GM18867 (cell line): ENCODE measurements at regions not wholly inside any gene's neighbourhood (a gene's known extent, or its start where the extent isn't known, plus 50 kb on each side); places are given as distances from the start of the nearest gene placed in this dataset.

Source experiments
- ATAC-seq: cut with Tn5 transposase; IDR thresholded peaks from one replicate; pipeline ENCODE4 v1.9.1; 2021; ENCODE audit warnings: mild to moderate bottlenecking, moderate library complexity; ENCODE audit not compliant: unreplicated experiment

- ATAC-seq, result no peak
Measured at GRCh38 chr6:1068068-1068467, 243.8 kb upstream of the FOXQ1 start.

DNA sequence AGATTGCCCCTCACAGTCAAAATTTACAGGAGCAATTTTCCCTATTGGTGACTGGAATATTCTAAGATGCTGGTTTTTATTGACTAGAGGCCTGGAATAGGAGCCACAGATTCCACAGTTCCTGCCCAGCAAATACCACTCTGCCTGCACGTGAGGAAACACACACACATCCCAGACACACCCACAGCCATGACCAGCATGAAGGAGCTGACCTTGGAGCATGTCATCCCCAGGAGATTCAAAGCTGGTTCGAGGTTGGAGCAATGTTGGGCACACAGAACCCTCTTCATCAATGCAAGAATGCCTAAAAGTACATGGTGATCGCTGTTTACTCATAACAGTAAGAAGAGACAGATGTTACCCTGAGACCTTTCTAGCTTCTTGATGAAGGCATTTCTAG, 244.6 kb upstream of the FOXQ1 start:
- ATAC-seq, result no peak

DNA sequence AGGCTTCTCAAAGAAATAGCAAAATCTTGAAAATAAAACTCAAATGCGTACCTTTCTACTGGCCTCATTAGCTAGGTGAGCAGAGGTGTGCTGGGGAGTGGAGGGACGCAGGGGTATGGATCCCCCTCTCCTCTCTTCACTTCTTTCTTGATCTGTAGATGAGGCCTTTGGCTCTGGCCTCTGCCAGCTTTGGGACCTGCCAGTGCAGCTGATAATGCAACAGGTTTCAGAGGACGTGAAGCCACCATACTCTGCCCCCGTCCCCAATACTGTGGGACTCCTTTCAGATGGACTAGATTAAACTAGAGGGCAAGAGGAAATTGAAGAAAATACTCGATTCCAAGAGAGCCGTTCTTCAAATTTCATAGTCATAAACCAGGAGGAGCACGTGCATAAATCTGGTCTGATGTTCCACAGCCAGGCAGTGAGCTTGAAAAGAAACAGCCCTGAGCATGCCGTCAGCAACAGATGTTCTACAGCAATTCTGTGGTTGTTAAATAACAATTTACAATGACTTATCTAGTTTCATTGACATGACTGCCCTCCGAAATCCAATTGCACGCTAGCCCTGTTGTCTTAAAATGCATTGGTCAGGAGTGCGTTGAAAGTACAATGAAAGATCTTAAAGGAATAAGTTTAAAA, 245.3 kb upstream of the FOXQ1 start:
- no peak for ATAC-seq

DNA sequence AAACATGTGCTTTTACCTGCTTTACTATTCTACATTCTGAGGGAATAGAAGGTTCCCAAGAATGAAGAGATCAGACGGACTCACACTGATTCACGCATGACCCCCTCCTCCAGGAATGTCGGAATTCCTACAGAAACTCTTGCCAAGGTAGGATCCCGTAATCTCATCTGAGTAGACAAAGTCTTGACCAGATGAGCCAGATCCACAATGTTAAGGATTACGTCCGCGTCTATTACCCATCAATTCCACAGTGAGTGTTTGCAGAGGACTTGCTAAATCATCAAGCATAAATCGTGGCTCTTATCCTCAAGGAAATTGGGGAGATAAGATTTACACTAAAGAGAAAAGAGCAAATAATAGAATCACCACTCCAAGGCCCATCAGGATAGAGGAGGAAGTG, 245.9 kb upstream of the FOXQ1 start:
- ATAC-seq, result no peak

GRCh38 chr6:1063671-1064355, 248.1 kb upstream of the FOXQ1 start:
- ATAC-seq, result no peak

GRCh38 chr6:1062786-1063545, 248.9 kb upstream of the FOXQ1 start:
- ATAC-seq, result no peak

- no peak for ATAC-seq
Measured at GRCh38 chr6:1059596-1059995, 252.3 kb upstream of the FOXQ1 start.

DNA sequence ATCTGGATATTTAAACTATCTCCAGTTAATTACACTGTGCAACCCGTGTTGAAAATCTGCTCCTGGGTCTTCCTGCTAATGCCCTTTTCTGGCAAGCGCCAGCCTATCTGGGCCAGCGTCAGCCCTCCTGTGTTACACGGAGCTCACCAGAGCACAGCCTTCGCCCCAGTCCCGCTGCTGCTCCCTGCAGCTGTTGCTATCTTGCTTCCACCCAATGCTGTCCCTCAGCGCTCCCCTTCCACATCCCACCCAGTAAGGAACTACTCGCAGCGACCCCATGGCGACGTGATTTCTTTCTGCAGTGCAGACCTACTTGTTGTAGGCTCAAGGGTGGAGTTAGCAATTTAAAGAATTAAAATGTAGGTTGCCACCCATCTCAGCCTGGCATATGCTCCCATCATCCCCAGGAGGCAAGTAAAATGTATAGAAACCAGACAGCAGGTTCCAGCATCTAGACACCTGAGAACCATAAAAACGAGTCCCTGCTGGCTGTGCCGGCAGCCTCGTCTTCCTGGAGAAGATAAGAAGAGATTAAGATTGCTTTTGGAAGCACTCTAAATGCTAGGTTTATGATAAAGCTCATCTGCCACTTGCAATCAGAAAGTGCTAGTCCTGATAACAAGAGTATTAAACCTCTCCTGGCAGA, 254.3 kb upstream of the FOXQ1 start:
- no peak for ATAC-seq

DNA sequence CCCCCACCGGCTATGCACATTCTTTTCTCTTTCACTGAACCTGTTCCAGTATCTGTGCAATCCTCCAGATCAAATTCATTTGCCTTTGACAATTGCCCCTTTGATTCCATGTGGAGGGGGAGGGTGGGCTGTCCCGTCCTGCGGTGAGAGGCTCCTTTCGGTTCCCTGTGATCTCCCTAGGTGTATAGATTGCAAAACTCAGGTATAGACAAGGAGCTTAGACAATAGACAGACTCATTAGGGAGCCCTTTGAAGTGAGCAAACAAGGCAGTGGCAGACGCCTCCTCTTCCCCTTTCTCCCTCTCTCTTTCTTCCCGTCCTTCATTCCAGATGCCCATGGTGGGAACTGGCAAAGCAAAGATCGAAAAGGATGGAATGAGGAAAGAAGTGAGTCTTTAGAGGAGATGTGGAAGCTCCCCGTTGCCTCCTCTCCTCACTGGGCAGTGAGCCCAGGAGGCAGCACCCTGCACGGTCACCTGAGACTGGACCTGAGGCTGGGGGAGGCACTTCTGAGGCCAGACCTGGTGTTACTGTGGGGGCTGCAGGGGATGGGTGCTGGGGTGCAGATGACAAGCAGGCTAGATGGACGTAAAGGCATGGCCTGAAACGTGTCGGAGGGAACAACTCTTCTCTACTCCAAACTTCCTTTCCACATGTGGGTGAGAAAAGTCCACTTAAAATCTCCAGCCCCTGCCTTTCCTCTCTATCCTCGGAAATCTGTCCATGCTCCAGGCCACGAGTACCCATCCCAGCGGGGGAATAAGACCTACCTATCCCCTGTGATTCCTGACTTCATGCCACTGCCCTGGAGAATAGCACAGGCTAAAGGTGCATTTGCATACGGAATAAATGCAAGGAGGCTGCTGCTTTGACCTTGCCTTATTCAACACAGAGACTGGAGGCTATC, 256.6 kb upstream of the FOXQ1 start:
- no peak for ATAC-seq

- no peak for ATAC-seq
Measured at GRCh38 chr6:1054653-1055014, 257.3 kb upstream of the FOXQ1 start.

- no peak for ATAC-seq
Measured at GRCh38 chr6:1053586-1053985, 258.3 kb upstream of the FOXQ1 start.

DNA sequence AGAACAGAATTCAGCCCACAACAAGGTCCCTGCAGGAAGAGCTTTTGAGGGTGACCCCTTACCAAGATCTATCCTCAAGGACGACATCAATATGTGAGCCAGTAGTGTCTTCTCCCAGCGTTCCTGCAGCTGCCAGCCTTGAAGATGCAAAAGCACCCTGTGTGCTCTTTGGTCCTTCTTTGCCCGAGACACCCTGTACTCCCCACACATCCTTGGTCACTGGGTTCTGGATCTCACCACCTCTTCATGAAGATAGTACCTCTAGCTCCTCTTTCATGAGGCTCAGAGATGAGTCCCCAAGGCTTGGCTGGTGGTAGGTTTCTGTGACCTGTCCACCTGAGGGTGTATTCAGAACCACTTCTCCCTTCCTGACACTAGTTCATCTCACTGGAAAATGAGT, 259.6 kb upstream of the FOXQ1 start:
- ATAC-seq, result no peak

DNA sequence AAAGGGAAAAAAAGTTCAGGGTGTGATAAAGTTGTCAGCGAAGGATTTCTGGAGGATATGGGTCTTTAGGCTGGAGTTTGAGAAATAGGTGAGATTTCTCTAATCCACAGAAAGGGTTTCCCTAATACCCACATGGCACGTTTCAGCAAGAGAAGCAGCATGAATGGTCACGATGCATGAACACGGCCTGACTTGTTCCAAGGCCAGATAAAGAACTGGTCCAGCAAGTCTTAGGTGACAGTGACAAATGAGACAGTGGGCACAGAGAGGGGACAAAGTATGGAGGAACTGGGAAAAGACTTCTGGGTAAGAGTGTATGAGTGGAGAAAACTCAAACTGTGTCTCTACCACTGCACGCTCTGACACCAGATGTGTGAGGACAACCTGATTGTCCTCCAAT, 262.0 kb upstream of the FOXQ1 start:
- no peak for ATAC-seq

- ATAC-seq, result no peak
Measured at GRCh38 chr6:1049170-1049569, 262.7 kb upstream of the FOXQ1 start.

- ATAC-seq, result no peak
Measured at GRCh38 chr6:1047981-1048541, 263.8 kb upstream of the FOXQ1 start.

GRCh38 chr6:1045239-1045638, 266.7 kb upstream of the FOXQ1 start:
- no peak for ATAC-seq

DNA sequence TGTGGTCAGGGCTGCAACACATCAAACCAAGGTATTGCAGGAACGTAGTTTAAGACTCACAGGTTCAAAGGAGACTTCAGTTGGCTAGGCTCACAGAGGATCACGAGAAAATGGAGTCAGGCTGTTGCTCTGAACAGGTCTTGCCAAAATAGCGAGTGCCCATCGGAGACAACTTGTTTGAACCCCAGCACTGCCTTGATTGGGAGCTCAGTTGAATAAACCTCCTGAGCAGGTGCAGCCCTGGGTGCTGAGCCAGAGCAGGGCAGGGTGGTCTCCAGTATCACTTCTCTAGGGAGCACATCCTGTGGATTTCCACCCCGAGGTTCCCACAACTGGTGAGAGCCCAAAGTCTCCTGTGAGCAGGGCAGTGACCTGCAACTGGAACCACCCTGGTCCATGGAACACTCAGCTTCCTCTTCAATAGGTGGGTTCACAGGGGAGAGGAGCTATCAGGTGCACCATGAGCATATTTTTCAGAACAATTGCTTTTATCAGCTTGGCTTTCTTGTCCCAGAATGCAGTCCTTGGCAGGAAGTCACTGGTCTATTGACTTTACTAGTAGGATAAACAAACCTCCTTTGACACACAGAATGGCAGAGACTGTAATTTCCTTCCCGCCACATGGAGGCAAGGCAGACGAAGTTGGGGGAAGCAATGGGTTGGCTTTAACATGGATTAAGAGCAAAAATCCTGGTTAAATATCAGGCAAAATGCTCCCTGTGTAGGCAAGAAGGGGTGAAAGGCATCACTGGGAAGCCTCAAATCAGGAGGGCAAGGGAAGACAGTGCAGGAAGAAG, 267.7 kb upstream of the FOXQ1 start:
- ATAC-seq, result no peak

DNA sequence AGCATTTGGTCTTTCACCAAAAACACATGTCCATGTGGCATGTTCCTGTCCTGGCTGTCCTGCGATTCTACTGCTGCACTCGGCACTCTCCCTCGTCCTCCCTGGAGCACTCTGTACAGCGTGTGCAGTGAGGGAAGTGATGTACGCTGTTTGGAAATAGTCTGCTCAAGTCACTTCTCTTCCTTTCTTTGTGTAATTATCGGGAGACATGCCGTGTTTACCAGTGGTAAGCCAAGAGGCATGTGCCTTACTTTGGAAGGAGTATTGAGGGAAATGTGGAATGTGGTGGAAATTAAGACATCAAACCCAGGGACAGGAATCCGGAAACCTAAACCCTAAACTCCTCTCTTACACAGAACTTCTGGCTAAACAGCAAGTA, 268.5 kb upstream of the FOXQ1 start:
- no peak for ATAC-seq

- no peak for ATAC-seq
Measured at GRCh38 chr6:1042583-1043457, 269.1 kb upstream of the FOXQ1 start.
